CD14-positive monocyte (primary cell): ENCODE measurements at regions not wholly inside any gene's neighbourhood (a gene's known extent, or its start where the extent isn't known, plus 50 kb on each side); places are given as distances from the start of the nearest gene placed in this dataset.

Source experiments
- DNase-seq, 3 donors: peaks; one replicate each; pipeline ENCODE4 v3.0.0-alpha.2; 2011 to 2022
- H2AFZ ChIP-seq: 2 replicates; pipeline ENCODE4 v1.6.0; 2012; ENCODE audit warnings: mild to moderate bottlenecking, low read depth, low read length, inconsistent platforms; ENCODE audit not compliant: insufficient read depth, poor library complexity, severe bottlenecking
- H3K27ac ChIP-seq, 2 donors: 1 replicate in 1 of 2; 2 replicates in 1 of 2; pipeline ENCODE4 v1.5.1; 2012 to 2013; ENCODE audit warnings: low read length in 2 of 2, control low read depth in 1 of 2, inconsistent platforms in 1 of 2, low read depth in 1 of 2, mild to moderate bottlenecking in 1 of 2
- H3K27me3 ChIP-seq, 2 donors: one replicate each; pipeline versions ENCODE4 v1.6.0 to v1.6.1; 2011 to 2013; ENCODE audit warnings: low read length in 2 of 2; ENCODE audit not compliant: control insufficient read depth in 2 of 2, insufficient read depth in 2 of 2
- H3K36me3 ChIP-seq, 2 donors: replicated peaks in 1 of 2; 1 replicate in 1 of 2; 2 replicates in 1 of 2; pipeline versions ENCODE4 v1.5.1 to v1.6.1; 2012 to 2013; ENCODE audit warnings: low read length in 2 of 2, control low read depth in 1 of 2, inconsistent platforms in 1 of 2, mild to moderate bottlenecking in 1 of 2; ENCODE audit not compliant: insufficient read depth in 2 of 2, control insufficient read depth in 1 of 2
- H3K4me1 ChIP-seq, 2 donors: 1 replicate in 1 of 2; 2 replicates in 1 of 2; pipeline versions ENCODE4 v1.5.1 to v1.6.1; 2012 to 2013; ENCODE audit warnings: low read length in 2 of 2, control low read depth in 1 of 2, inconsistent platforms in 1 of 2, mild to moderate bottlenecking in 1 of 2, moderate library complexity in 1 of 2; ENCODE audit not compliant: insufficient read depth in 2 of 2, control insufficient read depth in 1 of 2
- H3K4me2 ChIP-seq: replicated peaks from 2 replicates; pipeline ENCODE3; 2012; ENCODE audit warnings: low read length, moderate library complexity, mild to moderate bottlenecking; ENCODE audit not compliant: poor library complexity, severe bottlenecking; ENCODE audit errors: extremely low read depth
- H3K4me3 ChIP-seq, 3 experiments: fragments of 200-600 bp in 1 of 3; sonication (generic) in 1 of 3; replicated peaks in 1 of 3; 1 replicate in 2 of 3; 2 replicates in 1 of 3; pipeline ENCODE4 v1.5.1; 2011 to 2013; ENCODE audit warnings: low read length in 3 of 3, mild to moderate bottlenecking in 3 of 3, control low read depth in 2 of 3, low read depth in 2 of 3, inconsistent platforms in 1 of 3, moderate library complexity in 1 of 3
- H3K79me2 ChIP-seq: 2 replicates; pipeline ENCODE4 v1.6.0; 2012; ENCODE audit warnings: mild to moderate bottlenecking, control low read depth, inconsistent platforms, low read length, moderate library complexity; ENCODE audit not compliant: insufficient read depth
- H3K9ac ChIP-seq: 2 replicates; pipeline ENCODE4 v1.6.0; 2017; ENCODE audit warnings: low read length, mild to moderate bottlenecking; ENCODE audit not compliant: insufficient read depth, poor library complexity, severe bottlenecking
- H3K9me3 ChIP-seq, 2 donors: replicated peaks in 1 of 2; 1 replicate in 1 of 2; 2 replicates in 1 of 2; pipeline versions ENCODE4 v1.5.1 to v1.6.1; 2012 to 2013; ENCODE audit warnings: low read length in 2 of 2, control low read depth in 1 of 2; ENCODE audit not compliant: control insufficient read depth in 1 of 2, insufficient read depth in 1 of 2
- H4K20me1 ChIP-seq: 2 replicates; pipeline ENCODE4 v1.6.0; 2012; ENCODE audit warnings: mild to moderate bottlenecking, low read length, control low read depth, moderate library complexity; ENCODE audit not compliant: insufficient read depth
- H3K27ac Mint-ChIP-seq, 7 donors: one replicate each; pipeline ENCODE4 v1.8.0; 2020; ENCODE audit warnings: mild to moderate bottlenecking in 7 of 7, mixed read lengths in 7 of 7, moderate library complexity in 6 of 7, inconsistent platforms in 2 of 7
- H3K27me3 Mint-ChIP-seq, 3 donors: one replicate each; pipeline ENCODE4 v1.8.0; 2021 to 2022; ENCODE audit warnings: low read depth in 3 of 3, mild to moderate bottlenecking in 3 of 3, mixed read lengths in 3 of 3, moderate library complexity in 3 of 3, inconsistent platforms in 1 of 3
- H3K36me3 Mint-ChIP-seq, 2 donors: one replicate each; pipeline ENCODE4 v1.8.0; 2020; ENCODE audit warnings: mixed read lengths in 2 of 2, inconsistent platforms in 1 of 2, mild to moderate bottlenecking in 1 of 2
- H3K4me1 Mint-ChIP-seq: one replicate; pipeline ENCODE4 v1.8.0; 2020; ENCODE audit warnings: mild to moderate bottlenecking, mixed read lengths
- H3K4me3 Mint-ChIP-seq, 2 donors: one replicate each; pipeline ENCODE4 v1.8.0; 2020; ENCODE audit warnings: mild to moderate bottlenecking in 2 of 2, mixed read lengths in 2 of 2, moderate library complexity in 1 of 2
- H3K9me3 Mint-ChIP-seq, 7 donors: one replicate each; pipeline ENCODE4 v1.8.0; 2020 to 2022; ENCODE audit warnings: mixed read lengths in 7 of 7, mild to moderate bottlenecking in 6 of 7, moderate library complexity in 6 of 7, inconsistent platforms in 2 of 7
- WGBS: methylation state at CpG from one replicate; pipeline ENCODE4 v1.1.5; 2013; ENCODE audit warnings: missing lambda C conversion rate; ENCODE audit not compliant: insufficient coverage; 5-methylcytosine and 5-hydroxymethylcytosine counted together
- intact Hi-C, 2 donors: fragments of 100-400 bp; cut with micrococcal nuclease; formaldehyde crosslinking; loops; one replicate each; pipeline versions ENCODE4 v1.15.0 to v1.15.1; 2023
- TF ChIP-seq, protein P1 (sequence below): fragments of 200-600 bp; IDR thresholded peaks from one replicate; pipeline ENCODE4 v1.8.0; 2022; ENCODE audit warnings: antibody characterized with exemption, mild to moderate bottlenecking

DNA sequence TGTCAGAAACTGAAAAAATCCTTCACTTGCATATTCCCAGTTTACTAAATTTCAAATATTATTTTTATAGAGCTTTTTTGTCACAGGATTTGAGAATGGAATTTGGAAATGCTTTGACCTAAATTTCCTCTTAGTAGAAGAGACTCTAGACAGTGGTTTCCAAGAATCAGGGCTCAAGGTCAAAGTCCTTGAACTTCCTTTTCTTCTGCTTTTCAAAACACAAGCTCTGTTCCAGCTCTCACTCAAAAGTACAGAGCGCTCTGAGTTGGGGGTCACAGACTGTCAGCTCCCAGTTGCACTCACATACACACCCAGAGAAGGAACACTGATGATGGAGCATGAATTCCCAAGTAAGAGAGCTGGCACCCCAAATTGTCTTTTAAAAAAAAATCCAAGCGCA lies 394.2 kb downstream of the MLLT3 start:
- Histone ChIP-seq H2AFZ (no peak overlapping the region), H3K27ac (no peak overlapping the region), H3K36me3 (no peaks in the 10 kb centered on the region), H3K9ac (no peak overlapping the region), H3K4me3 (no peak overlapping the region), H3K4me2 (no peak overlapping the region), H4K20me1 (no peaks in the 10 kb centered on the region), H3K27me3 (no peaks in the 10 kb centered on the region), H3K9me3 (no peaks in the 10 kb centered on the region), H3K4me1 (no peaks in the 10 kb centered on the region), H3K79me2 (no peaks in the 10 kb centered on the region)
- TF ChIP-seq, protein P1, sequence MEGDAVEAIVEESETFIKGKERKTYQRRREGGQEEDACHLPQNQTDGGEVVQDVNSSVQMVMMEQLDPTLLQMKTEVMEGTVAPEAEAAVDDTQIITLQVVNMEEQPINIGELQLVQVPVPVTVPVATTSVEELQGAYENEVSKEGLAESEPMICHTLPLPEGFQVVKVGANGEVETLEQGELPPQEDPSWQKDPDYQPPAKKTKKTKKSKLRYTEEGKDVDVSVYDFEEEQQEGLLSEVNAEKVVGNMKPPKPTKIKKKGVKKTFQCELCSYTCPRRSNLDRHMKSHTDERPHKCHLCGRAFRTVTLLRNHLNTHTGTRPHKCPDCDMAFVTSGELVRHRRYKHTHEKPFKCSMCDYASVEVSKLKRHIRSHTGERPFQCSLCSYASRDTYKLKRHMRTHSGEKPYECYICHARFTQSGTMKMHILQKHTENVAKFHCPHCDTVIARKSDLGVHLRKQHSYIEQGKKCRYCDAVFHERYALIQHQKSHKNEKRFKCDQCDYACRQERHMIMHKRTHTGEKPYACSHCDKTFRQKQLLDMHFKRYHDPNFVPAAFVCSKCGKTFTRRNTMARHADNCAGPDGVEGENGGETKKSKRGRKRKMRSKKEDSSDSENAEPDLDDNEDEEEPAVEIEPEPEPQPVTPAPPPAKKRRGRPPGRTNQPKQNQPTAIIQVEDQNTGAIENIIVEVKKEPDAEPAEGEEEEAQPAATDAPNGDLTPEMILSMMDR: no peak
- Mint-ChIP-seq H3K27me3 (peaks cover 0 to 2% (median 2%) of the 10 kb centered on the region in 3 donors), H3K9me3 (peaks cover 2 to 15% (median 6%) of the 10 kb centered on the region in 7 donors), H3K4me3 (no peak overlapping the region), H3K27ac (no peak overlapping the region), H3K36me3 (no peaks in the 10 kb centered on the region), H3K4me1 (peaks cover 2% of the 10 kb centered on the region)
- DNase-seq: no peak
- intact Hi-C loops: no loop called here
- WGBS: 100% methylated on average over 1 of the region's 2 CpGs

DNA sequence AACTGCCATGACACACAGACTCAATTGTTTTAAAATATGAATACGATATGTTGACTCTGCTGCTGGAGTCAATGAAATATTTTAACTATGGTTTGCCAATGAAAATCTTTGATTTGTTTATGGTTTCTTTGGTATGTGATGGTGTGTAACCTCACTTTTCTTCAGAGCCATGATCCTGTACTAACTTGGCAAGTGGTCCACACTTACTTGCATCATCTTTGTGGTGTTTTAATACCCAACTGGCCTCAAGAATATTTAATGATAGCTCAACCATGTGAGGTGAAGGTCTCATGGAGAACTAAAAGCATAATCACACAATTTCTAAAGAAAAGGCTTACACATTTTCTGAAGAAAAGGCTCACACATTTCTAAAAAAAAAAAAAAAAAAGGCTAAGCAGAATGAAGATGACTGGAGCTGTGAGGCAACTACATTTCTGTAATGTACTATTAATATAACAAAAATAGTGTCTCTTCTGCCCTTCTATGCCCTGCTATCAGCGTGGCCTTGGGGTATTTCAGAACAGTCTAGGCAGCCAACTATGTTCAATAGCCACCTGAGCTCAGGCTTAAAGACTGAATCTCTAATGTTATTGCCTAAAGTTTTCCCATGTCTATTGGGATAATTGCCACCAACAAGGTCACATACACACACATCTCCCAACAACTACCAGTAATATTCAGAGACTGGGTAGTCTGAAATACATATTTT lies 395.0 kb downstream of the MLLT3 start:
- DNase-seq: no peak
- H3K4me3 ChIP-seq: no peak overlapping the region
- Mint-ChIP-seq H3K27ac (no peak overlapping the region), H3K36me3 (no peaks in the 10 kb centered on the region), H3K9me3 (peaks cover 0 to 11% (median 3%) of the 10 kb centered on the region in 7 donors), H3K27me3 (peaks cover 0 to 2% (median 2%) of the 10 kb centered on the region in 3 donors), H3K4me3 (no peak overlapping the region), H3K4me1 (peaks cover 2% of the 10 kb centered on the region)
- H2AFZ ChIP-seq: no peak overlapping the region
- H3K4me1 ChIP-seq: no peaks in the 10 kb centered on the region
- no peaks in the 10 kb centered on the region for H3K27me3 ChIP-seq
- H4K20me1 ChIP-seq: no peaks in the 10 kb centered on the region
- no peak overlapping the region for H3K4me2 ChIP-seq
- H3K79me2 ChIP-seq: no peaks in the 10 kb centered on the region
- TF ChIP-seq, protein P1: no peak
- H3K27ac ChIP-seq: no peak overlapping the region
- WGBS: 100% methylated on average over 1 of the region's 2 CpGs
- no peaks in the 10 kb centered on the region for H3K36me3 ChIP-seq
- H3K9ac ChIP-seq: no peak overlapping the region
- H3K9me3 ChIP-seq: no peaks in the 10 kb centered on the region
- intact Hi-C loops: no loop called here
